ENCODE measurements at regions not wholly inside any gene's neighbourhood (a gene's known extent, or its start where the extent isn't known, plus 50 kb on each side); places are given as distances from the start of the nearest gene placed in this dataset.

DNA sequence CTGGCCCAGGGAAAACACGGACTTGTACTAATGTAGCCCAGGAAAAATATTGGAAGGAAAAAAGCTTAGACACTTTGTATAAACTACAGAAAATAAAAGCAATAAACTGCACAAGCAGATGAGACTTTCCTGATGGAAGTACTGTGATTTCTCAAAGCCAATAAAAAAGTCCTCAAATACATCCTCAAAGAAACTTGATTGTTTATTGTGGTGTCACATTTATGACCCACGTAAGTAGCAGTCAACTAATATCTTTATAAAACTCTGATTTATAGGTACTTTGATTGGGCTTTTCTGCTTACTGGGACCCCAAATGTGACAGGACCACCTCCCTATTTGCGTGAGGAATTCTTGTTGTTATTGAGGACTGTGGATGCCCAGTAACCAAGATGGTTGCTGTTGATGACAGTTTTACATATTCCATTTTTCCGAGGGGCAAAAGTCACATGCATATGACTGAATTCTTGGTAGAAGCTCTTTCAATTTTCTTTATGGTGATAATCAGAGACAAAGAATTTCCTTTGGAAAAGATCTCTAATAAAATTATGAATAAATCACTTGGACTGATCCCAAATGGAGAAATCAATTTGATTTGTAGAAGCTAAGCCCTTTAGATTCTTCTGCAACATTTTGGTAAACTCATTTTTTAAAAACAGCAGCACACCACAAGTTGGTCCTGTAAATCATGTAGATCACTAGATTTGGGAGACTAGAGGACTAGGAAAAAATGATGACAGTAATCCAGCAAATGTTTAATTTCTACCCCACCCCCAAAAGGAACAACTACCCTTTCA lies 159.0 kb upstream of the TSC22D2 start:
- no peaks in the 10 kb centered on the region for H3K4me1 Mint-ChIP-seq
- peaks cover 32% of the 10 kb centered on the region for H3K27me3 Mint-ChIP-seq
- no peaks in the 10 kb centered on the region for H3K9me3 Mint-ChIP-seq
- ATAC-seq (ENCODE audit: low read depth) (no peak), DNase-seq (no peak)
- no peaks in the 10 kb centered on the region for H3K36me3 Mint-ChIP-seq
- no peak overlapping the region for H3K27ac Mint-ChIP-seq
- H3K4me3 Mint-ChIP-seq: no peak overlapping the region
- POLR2A ChIA-PET: no interaction called here

DNA sequence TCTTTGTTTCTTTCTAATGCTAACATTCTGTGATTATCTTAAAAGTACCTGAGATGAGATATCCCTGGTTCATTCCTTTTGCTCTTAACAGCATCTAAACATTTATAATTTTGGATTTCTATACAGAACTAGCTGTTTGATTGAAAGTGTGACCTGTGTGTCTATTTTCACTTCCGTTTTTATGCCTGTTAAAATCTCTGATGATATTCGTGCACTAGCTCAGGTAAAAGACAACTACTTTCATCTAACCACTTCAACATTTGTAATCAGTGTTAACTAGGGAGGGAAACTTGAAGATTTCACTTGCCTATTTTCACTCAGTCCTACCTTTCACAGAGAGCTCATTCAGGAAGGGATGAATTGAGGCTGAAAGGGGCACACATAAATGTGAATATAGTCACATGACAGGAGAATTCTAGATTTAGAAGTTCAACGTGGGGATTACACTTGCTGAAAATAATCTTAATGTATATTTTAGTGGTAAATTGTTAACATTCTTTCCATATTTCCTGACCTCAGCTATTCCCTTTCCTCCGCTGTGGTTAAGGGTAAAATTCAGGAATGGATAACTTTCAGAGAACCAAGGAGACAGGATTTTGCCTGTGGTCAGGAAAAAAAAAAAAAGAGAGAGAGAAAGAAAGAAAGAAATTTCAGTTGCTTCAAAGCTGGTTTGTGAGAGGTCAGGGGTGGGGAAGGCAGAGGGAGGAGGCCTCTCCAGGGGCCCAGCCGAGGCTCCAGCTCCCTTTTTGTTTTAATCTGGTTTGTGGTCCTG lies 159.8 kb upstream of the TSC22D2 start:
- no peak overlapping the region for H3K4me3 Mint-ChIP-seq
- no peaks in the 10 kb centered on the region for H3K36me3 Mint-ChIP-seq
- H3K4me1 Mint-ChIP-seq: no peaks in the 10 kb centered on the region
- ATAC-seq (ENCODE audit: low read depth) (no peak), DNase-seq (no peak)
- POLR2A ChIA-PET: no interaction called here
- no peaks in the 10 kb centered on the region for H3K9me3 Mint-ChIP-seq
- no peak overlapping the region for H3K27ac Mint-ChIP-seq
- peaks cover 36% of the 10 kb centered on the region for H3K27me3 Mint-ChIP-seq

DNA sequence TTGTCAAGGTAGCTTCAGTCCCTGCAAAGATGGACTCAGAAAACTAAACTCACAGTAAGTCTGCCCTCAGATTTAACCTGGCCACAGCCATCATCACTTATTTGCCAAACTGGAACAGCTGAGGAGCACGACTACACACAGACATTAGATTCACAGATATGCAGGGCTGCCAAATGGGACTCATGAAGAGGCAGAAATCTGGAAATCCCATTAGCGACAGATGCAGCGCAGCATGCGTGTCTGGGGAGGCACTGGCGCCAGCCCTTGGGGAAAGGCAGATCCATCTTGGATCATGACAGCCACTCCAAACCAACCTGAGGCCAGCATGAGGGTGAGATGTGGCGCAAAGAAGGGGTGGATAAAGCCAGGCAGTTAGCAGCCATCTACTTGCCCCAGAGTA lies 160.7 kb upstream of the TSC22D2 start:
- DNase-seq (no peak), ATAC-seq (ENCODE audit: low read depth) (no peak)
- H3K27me3 Mint-ChIP-seq: peaks cover 35% of the 10 kb centered on the region
- H3K36me3 Mint-ChIP-seq: no peaks in the 10 kb centered on the region
- no peaks in the 10 kb centered on the region for H3K4me1 Mint-ChIP-seq
- no peak overlapping the region for H3K4me3 Mint-ChIP-seq
- no peak overlapping the region for H3K27ac Mint-ChIP-seq
- POLR2A ChIA-PET: no interaction called here
- H3K9me3 Mint-ChIP-seq: no peaks in the 10 kb centered on the region

DNA sequence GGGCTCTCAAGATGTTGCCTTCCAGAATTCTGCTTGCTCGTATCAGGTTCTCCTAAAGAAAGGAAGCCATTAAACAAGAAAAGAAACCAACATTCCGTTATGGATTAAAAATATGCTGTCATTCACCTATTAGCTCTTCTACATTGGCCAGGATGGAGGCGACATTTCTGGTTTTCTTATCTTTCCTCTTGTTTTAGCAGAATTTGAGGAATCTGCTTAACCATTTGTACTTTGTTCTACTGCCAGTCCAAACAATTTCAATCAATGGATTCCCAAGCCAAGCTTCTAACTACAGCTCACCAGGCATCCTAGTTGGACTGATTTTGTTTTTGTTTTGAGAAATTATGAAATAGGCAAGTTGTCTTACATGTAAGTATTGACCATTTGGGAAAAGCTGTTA lies 164.6 kb upstream of the TSC22D2 start:
- Mint-ChIP-seq H3K36me3 (no peaks in the 10 kb centered on the region), H3K4me3 (no peak overlapping the region), H3K27ac (no peak overlapping the region), H3K9me3 (no peaks in the 10 kb centered on the region), H3K27me3 (peaks cover 25% of the 10 kb centered on the region), H3K4me1 (no peaks in the 10 kb centered on the region)
- POLR2A ChIA-PET: no interaction called here
- DNase-seq: no peak
- ATAC-seq (ENCODE audit: low read depth): no peak

DNA sequence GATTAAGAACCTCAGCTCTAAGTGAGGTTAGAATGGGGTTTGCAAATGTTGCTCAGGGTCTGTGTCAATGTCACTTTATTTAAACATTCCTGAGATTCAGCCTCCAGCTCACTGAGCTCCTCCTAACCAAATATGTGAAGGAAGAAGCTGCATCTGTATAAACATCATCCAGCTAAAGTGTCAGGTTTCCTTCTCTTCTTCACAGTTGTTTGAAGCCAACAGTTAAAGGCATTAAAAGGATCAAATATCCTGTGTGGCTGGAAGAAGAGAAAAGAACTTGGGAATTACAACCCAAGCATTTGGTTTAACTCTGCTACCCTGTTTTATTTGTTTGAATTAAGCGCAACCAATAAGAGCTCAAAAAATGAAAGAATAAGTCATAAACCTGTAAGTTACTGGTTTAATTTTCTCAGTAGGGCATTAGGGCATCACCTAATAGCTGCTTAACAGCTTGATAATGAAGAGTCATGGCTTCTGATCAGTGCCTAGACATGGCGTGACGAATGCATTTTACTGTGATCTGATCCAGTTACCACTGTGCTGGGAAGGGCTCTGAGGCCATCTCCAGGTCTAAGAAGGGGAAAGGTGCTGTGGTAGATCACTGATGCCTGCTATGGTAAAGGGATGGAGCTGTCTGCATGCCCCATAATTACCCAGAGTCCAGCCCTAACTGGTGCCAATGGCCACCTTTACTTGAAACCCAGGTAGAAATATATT lies 165.7 kb upstream of the TSC22D2 start:
- H3K4me1 Mint-ChIP-seq: no peaks in the 10 kb centered on the region
- peaks cover 20% of the 10 kb centered on the region for H3K27me3 Mint-ChIP-seq
- no peak for ATAC-seq (ENCODE audit: low read depth)
- H3K9me3 Mint-ChIP-seq: no peaks in the 10 kb centered on the region
- no peak for DNase-seq
- no peaks in the 10 kb centered on the region for H3K36me3 Mint-ChIP-seq
- POLR2A ChIA-PET: no interaction called here
- no peak overlapping the region for H3K27ac Mint-ChIP-seq
- H3K4me3 Mint-ChIP-seq: no peak overlapping the region

DNA sequence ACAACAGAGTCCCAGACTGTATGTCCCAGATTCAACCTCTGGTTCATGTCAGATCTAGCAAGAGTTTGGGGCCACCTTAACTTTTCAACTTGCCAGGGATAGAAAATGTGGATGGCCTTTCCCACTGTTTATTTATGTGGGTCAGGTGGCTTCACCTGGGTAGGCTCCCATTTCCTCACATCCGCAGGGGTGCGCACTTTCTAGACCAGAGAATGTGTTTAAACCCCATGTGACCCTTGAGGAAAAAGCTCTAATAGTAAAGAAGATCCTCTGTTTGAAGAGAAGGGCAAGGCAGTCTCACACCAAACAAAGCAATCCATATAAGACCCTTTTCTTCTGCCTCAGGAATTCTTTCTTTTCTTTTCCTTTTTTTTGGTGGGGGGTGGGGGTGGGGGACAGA lies 167.2 kb upstream of the TSC22D2 start:
- Mint-ChIP-seq H3K4me3 (no peak overlapping the region), H3K36me3 (no peaks in the 10 kb centered on the region), H3K4me1 (no peaks in the 10 kb centered on the region), H3K27ac (no peak overlapping the region), H3K9me3 (no peaks in the 10 kb centered on the region), H3K27me3 (peaks cover 12% of the 10 kb centered on the region)
- POLR2A ChIA-PET: no interaction called here
- no peak for DNase-seq
- no peak for ATAC-seq (ENCODE audit: low read depth)

DNA sequence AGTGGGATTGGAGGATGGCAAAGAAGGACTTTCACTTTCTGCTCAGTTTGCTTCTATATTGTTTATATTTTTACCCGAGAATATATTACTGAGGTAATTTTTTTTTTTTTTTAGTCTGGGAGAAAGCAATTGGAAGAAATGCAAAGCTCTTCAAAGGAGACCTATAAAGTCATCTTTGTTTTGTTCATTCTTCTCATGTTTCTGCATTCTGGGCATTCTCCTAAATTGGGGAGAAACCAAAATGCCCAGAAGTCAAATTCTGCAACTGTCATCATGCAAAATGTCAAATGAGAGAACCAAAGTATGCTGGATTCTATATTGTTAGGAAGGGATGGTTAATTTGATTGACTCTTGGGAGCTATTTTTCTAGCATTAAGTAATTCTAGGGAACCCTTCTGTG lies 168.3 kb upstream of the TSC22D2 start:
- POLR2A ChIA-PET: no interaction called here
- ATAC-seq (ENCODE audit: low read depth) (no peak), DNase-seq (no peak)
- Mint-ChIP-seq H3K27me3 (peaks cover 5% of the 10 kb centered on the region), H3K36me3 (no peaks in the 10 kb centered on the region), H3K4me3 (no peak overlapping the region), H3K4me1 (no peaks in the 10 kb centered on the region), H3K9me3 (no peaks in the 10 kb centered on the region), H3K27ac (no peak overlapping the region)

DNA sequence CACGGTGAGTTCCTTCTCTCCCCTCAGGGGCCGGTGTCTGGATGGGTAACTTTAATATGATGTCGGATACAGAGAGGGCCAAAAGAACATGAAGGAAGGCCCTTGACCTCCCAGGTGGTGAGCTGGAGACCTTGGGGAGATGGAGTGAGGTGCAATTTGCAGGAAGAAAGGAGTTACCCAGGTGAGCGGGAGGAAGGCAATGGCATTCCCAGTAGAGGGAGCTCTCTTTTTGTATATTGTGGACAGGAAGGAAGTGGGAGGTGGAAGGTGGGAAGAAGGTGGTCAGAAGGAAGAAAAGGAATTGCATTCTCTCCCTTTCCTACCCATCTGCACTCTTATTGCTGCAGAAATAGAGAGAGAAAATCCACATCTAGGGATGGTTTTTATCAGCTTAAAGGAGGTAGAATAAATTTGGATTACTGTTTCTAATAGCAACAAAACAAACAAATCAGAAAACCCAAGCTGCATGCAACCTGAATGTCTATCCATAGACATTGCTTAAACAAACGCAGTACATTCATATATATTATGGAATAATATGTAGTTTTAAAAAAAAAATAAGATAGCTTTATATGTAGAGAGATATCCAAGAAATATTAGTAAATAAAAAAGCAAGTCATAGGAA lies 169.0 kb upstream of the TSC22D2 start:
- Mint-ChIP-seq H3K27me3 (peaks cover 5% of the 10 kb centered on the region), H3K27ac (no peak overlapping the region), H3K9me3 (no peaks in the 10 kb centered on the region), H3K36me3 (no peaks in the 10 kb centered on the region), H3K4me3 (no peak overlapping the region), H3K4me1 (no peaks in the 10 kb centered on the region)
- DNase-seq (no peak), ATAC-seq (ENCODE audit: low read depth) (no peak)
- POLR2A ChIA-PET: no interaction called here

DNA sequence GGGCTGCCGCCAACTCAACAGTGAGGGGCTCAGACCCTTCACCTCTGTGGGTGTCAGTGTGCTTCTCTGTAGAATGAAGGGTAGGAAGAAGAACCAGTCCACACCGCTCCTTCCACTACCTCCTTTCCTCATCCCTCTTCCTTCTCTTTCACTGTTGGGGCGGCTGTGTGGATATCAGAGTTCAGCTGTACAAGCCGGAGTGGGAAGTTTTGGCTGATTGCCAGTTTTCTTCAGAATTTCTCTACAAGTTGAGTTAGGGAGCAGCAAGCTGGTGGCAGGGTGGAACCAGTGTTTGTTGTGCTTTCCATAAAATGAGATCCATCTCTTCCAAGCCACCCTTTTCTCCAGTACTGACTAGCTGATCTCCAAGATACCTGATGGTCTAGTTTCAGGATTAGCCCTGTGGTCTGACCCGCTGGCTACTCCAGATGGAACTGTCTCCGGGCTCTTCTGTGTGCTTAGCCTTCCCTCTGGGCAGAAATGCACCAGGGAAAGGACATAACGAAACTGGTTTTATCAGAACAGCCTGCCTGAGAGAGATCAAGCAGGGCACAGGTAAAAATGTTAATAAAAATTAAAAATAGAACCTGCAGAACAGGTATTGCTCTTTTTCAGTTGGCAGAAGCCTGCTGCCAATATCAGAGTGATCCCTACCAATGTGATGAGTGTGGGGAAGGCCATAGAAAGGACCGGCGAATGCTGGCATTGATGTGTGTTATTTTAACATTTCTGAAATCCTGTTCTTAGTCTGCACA lies 169.9 kb upstream of the TSC22D2 start:
- ATAC-seq (ENCODE audit: low read depth) (no peak), DNase-seq (no peak)
- H3K27ac Mint-ChIP-seq: no peak overlapping the region
- no peaks in the 10 kb centered on the region for H3K9me3 Mint-ChIP-seq
- no peaks in the 10 kb centered on the region for H3K36me3 Mint-ChIP-seq
- POLR2A ChIA-PET: no interaction called here
- H3K4me1 Mint-ChIP-seq: no peaks in the 10 kb centered on the region
- peaks cover 3% of the 10 kb centered on the region for H3K27me3 Mint-ChIP-seq
- no peak overlapping the region for H3K4me3 Mint-ChIP-seq

DNA sequence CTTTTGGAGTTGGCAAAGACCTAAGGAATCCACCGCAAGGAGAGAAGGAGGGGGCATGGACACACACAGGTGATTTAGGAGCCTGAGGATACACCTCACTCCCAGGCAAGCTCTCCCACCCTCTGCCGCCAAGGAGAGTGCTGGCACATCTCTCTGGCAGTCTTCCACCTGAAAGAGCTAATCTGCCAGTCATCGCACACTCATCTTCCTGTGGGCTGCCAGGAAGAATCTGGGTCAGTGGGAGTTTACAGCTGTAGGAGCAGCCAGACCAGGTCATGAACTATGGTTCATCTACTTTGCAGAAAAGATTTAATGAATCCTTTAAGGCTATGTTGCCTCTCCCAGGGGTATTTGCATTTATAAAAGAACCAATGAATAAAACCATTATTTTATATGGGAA lies 170.6 kb upstream of the TSC22D2 start:
- no peak overlapping the region for H3K4me3 Mint-ChIP-seq
- no peaks in the 10 kb centered on the region for H3K36me3 Mint-ChIP-seq
- no peaks in the 10 kb centered on the region for H3K4me1 Mint-ChIP-seq
- H3K9me3 Mint-ChIP-seq: no peaks in the 10 kb centered on the region
- no peak for DNase-seq
- no peak overlapping the region for H3K27ac Mint-ChIP-seq
- POLR2A ChIA-PET: no interaction called here
- ATAC-seq (ENCODE audit: low read depth): no peak
- peaks cover 3% of the 10 kb centered on the region for H3K27me3 Mint-ChIP-seq

DNA sequence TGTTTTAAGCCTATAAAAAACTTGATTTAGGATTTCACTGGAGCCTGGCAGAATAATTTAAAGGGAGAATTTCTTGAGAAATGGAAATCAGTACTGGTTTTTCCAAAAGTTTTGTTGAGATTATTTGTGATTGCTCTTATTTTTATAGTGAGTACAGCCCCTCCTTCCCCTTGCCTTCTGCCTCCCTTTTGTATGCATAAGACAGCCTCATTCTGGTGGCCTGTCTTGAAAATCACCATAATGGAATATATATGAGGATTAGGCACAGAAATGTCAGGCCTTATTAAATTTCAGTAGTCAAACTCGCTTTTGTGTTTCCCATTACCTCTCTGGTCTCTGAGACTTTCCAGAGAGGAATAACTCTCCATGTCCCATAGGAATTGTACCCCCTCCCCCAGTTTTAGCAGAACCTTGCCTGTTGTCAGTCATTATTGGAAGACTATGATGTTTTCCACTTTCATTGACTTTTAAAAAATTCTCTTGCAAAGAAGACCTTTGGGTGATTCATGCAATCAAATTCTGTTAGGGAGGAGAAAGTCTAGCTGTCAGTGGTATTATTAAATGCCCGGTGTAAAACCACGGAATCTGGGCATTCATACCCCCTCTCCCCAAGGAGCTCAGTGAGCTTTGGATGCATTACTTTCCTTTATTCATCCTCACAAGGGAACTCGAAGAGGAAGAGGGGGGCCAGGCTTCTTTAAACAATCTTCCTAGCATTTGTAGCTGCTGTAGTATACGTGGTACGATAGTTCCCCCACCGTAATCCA lies 171.6 kb upstream of the TSC22D2 start:
- ATAC-seq (ENCODE audit: low read depth) (no peak), DNase-seq (no peak)
- H3K27me3 Mint-ChIP-seq: peaks cover 3% of the 10 kb centered on the region
- no peaks in the 10 kb centered on the region for H3K36me3 Mint-ChIP-seq
- no peak overlapping the region for H3K27ac Mint-ChIP-seq
- POLR2A ChIA-PET: no interaction called here
- no peaks in the 10 kb centered on the region for H3K9me3 Mint-ChIP-seq
- no peaks in the 10 kb centered on the region for H3K4me1 Mint-ChIP-seq
- no peak overlapping the region for H3K4me3 Mint-ChIP-seq

DNA sequence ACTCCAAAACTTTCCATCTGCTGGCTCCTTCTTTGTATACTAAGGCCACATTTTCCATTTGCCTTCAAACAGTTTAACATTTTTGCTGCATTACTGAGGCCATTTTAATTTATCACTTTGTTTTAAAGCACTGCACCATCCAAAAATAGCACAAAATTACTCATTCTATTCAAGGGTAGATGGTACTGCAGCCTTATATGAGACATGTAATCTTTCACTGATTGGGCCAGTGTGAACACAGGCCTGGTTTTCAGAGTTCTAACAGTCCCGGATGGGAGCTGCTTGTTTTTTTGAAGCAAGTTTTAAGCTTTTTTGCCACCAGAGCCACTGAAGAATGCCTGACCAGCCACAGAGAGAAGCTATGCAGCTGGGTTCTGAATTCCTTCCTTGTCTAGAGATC lies 172.3 kb upstream of the TSC22D2 start:
- peaks cover 5% of the 10 kb centered on the region for H3K27me3 Mint-ChIP-seq
- no peaks in the 10 kb centered on the region for H3K36me3 Mint-ChIP-seq
- H3K4me1 Mint-ChIP-seq: no peaks in the 10 kb centered on the region
- DNase-seq (no peak), ATAC-seq (ENCODE audit: low read depth) (no peak)
- H3K27ac Mint-ChIP-seq: no peak overlapping the region
- H3K9me3 Mint-ChIP-seq: no peaks in the 10 kb centered on the region
- H3K4me3 Mint-ChIP-seq: no peak overlapping the region
- POLR2A ChIA-PET: no interaction called here

Data from activated naive CD8-positive, alpha-beta T cell treated with anti-CD3 and anti-CD28 coated beads, Interleukin-2, amount 10 ng/mL, durations not matched to agents 7 days and 5 days (primary cell).